ENCODE measurements at regions not wholly inside any gene's neighbourhood (a gene's known extent, or its start where the extent isn't known, plus 50 kb on each side); places are given as distances from the start of the nearest gene placed in this dataset.

DNA sequence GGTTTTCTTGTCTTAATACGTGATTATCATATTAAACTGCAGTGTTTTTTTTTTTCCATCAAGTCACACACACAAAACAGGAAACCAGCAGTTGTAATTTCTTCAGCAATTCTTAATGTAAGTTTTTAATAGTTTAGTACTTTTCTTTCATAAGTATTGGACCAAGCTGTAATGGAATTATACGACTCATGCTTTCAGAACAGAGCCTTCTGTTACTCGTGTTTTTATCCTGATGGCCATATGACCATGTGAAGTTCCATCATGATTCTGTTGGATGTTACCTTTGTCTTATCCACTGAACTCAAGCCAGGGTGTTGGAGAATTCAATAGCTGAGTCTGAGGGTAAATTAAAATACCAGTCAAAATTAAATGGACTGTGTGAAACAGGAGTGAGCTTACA is 72.0 kb upstream of the S1PR1 start:
- TF ChIP-seq, protein P1, sequence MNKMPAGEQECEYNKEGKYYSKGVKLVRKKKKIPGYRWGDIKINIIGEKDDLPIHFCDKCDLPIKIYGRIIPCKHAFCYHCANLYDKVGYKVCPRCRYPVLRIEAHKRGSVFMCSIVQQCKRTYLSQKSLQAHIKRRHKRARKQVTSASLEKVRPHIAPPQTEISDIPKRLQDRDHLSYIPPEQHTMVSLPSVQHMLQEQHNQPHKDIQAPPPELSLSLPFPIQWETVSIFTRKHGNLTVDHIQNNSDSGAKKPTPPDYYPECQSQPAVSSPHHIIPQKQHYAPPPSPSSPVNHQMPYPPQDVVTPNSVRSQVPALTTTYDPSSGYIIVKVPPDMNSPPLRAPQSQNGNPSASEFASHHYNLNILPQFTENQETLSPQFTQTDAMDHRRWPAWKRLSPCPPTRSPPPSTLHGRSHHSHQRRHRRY (tag by site-specific recombination; IDR thresholded peaks at IDR 0.05), result no peak
- no peak for TF ChIP-seq ZSCAN30 (tag by site-specific recombination; IDR thresholded peaks at IDR 0.05)
- TF ChIP-seq ZNF174 (tag by site-specific recombination; IDR thresholded peaks at IDR 0.05), result no peak
- TF ChIP-seq ZNF473 (tag by site-specific recombination; IDR thresholded peaks at IDR 0.05), result no peak
- no peak for TF ChIP-seq GFI1B (tag by site-specific recombination; IDR thresholded peaks at IDR 0.05)
- TF ChIP-seq ZNF302 (tag by site-specific recombination; IDR thresholded peaks at IDR 0.05; ENCODE audit: low read depth), result no peak
- TF ChIP-seq, protein P2, sequence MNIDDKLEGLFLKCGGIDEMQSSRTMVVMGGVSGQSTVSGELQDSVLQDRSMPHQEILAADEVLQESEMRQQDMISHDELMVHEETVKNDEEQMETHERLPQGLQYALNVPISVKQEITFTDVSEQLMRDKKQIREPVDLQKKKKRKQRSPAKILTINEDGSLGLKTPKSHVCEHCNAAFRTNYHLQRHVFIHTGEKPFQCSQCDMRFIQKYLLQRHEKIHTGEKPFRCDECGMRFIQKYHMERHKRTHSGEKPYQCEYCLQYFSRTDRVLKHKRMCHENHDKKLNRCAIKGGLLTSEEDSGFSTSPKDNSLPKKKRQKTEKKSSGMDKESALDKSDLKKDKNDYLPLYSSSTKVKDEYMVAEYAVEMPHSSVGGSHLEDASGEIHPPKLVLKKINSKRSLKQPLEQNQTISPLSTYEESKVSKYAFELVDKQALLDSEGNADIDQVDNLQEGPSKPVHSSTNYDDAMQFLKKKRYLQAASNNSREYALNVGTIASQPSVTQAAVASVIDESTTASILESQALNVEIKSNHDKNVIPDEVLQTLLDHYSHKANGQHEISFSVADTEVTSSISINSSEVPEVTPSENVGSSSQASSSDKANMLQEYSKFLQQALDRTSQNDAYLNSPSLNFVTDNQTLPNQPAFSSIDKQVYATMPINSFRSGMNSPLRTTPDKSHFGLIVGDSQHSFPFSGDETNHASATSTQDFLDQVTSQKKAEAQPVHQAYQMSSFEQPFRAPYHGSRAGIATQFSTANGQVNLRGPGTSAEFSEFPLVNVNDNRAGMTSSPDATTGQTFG (tag by site-specific recombination; IDR thresholded peaks at IDR 0.05; ENCODE audit: borderline replicate concordance), result no peak
- no peak for TF ChIP-seq WT1 (tag by site-specific recombination; IDR thresholded peaks at IDR 0.05)
- TF ChIP-seq ZFP69B (tag by site-specific recombination; IDR thresholded peaks at IDR 0.05), result no peak
- TF ChIP-seq TRIM28 (IDR thresholded peaks at IDR 0.05; ENCODE audit: borderline replicate concordance, low read length), result no peak
- no peak for TF ChIP-seq ZNF701 (tag by site-specific recombination; IDR thresholded peaks at IDR 0.05)
- TF ChIP-seq, protein P3, sequence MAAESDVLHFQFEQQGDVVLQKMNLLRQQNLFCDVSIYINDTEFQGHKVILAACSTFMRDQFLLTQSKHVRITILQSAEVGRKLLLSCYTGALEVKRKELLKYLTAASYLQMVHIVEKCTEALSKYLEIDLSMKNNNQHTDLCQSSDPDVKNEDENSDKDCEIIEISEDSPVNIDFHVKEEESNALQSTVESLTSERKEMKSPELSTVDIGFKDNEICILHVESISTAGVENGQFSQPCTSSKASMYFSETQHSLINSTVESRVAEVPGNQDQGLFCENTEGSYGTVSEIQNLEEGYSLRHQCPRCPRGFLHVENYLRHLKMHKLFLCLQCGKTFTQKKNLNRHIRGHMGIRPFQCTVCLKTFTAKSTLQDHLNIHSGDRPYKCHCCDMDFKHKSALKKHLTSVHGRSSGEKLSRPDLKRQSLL (tag by site-specific recombination; IDR thresholded peaks at IDR 0.05), result no peak
- TF ChIP-seq ZNF341 (tag by site-specific recombination; IDR thresholded peaks at IDR 0.05; ENCODE audit: low read depth), result no peak
- no peak for TF ChIP-seq ZNF146 (tag by site-specific recombination; IDR thresholded peaks at IDR 0.05)
- TF ChIP-seq ZBTB48 (tag by site-specific recombination; IDR thresholded peaks at IDR 0.05), result no peak
- TF ChIP-seq, protein P4, sequence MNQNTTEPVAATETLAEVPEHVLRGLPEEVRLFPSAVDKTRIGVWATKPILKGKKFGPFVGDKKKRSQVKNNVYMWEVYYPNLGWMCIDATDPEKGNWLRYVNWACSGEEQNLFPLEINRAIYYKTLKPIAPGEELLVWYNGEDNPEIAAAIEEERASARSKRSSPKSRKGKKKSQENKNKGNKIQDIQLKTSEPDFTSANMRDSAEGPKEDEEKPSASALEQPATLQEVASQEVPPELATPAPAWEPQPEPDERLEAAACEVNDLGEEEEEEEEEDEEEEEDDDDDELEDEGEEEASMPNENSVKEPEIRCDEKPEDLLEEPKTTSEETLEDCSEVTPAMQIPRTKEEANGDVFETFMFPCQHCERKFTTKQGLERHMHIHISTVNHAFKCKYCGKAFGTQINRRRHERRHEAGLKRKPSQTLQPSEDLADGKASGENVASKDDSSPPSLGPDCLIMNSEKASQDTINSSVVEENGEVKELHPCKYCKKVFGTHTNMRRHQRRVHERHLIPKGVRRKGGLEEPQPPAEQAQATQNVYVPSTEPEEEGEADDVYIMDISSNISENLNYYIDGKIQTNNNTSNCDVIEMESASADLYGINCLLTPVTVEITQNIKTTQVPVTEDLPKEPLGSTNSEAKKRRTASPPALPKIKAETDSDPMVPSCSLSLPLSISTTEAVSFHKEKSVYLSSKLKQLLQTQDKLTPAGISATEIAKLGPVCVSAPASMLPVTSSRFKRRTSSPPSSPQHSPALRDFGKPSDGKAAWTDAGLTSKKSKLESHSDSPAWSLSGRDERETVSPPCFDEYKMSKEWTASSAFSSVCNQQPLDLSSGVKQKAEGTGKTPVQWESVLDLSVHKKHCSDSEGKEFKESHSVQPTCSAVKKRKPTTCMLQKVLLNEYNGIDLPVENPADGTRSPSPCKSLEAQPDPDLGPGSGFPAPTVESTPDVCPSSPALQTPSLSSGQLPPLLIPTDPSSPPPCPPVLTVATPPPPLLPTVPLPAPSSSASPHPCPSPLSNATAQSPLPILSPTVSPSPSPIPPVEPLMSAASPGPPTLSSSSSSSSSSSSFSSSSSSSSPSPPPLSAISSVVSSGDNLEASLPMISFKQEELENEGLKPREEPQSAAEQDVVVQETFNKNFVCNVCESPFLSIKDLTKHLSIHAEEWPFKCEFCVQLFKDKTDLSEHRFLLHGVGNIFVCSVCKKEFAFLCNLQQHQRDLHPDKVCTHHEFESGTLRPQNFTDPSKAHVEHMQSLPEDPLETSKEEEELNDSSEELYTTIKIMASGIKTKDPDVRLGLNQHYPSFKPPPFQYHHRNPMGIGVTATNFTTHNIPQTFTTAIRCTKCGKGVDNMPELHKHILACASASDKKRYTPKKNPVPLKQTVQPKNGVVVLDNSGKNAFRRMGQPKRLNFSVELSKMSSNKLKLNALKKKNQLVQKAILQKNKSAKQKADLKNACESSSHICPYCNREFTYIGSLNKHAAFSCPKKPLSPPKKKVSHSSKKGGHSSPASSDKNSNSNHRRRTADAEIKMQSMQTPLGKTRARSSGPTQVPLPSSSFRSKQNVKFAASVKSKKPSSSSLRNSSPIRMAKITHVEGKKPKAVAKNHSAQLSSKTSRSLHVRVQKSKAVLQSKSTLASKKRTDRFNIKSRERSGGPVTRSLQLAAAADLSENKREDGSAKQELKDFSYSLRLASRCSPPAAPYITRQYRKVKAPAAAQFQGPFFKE (tag by site-specific recombination; IDR thresholded peaks at IDR 0.05; ENCODE audit: borderline replicate concordance), result no peak
- no peak for TF ChIP-seq SETDB1 (IDR thresholded peaks at IDR 0.05; ENCODE audit: insufficient read length, low read length)
- CTCF ChIA-PET, result interaction anchor here (0.6 kb wide), 1 partner anchor 129 kb away, joined by 3 read pairs; no protein-coding TSS in a partner anchor
- Histone ChIP-seq H3K4me3 (ENCODE audit: low read depth, low read length) (no peak overlapping the region), H3K4me1 (ENCODE audit: control insufficient read depth, insufficient read depth, low read length) (no peaks in the 10 kb centered on the region), H3K36me3 (ENCODE audit: control insufficient read depth in 2 of 2, insufficient read depth in 1 of 2, low read length in 2 of 2) (no peaks in the 10 kb centered on the region), H3K27ac (ENCODE audit: extremely low read depth, low read depth, low read length) (no peak overlapping the region), H3K9me3 (ENCODE audit: control insufficient read depth, insufficient read depth, low read depth, low read length) (no peaks in the 10 kb centered on the region)
- POLR2A ChIA-PET, result no interaction called here

Measured in HEK293 (cell line).